ENCODE measurements at regions not wholly inside any gene's neighbourhood (a gene's known extent, or its start where the extent isn't known, plus 50 kb on each side); places are given as distances from the start of the nearest gene placed in this dataset.

- Histone ChIP-seq H3K27me3 (no peaks in the 10 kb centered on the region), H3K36me3 (no peaks in the 10 kb centered on the region), H3K4me3 (no peak overlapping the region), H3K27ac (no peak overlapping the region), H3K9me3 (peaks cover 0 to 9% (median 0%) of the 10 kb centered on the region in 11 donors), H3K4me1 (no peaks in the 10 kb centered on the region)
- no peak for DNase-seq
- WGBS, 2 donors: 93 to 97% methylated on average over 6 of the region's 6 CpGs
- TF ChIP-seq, protein P1, sequence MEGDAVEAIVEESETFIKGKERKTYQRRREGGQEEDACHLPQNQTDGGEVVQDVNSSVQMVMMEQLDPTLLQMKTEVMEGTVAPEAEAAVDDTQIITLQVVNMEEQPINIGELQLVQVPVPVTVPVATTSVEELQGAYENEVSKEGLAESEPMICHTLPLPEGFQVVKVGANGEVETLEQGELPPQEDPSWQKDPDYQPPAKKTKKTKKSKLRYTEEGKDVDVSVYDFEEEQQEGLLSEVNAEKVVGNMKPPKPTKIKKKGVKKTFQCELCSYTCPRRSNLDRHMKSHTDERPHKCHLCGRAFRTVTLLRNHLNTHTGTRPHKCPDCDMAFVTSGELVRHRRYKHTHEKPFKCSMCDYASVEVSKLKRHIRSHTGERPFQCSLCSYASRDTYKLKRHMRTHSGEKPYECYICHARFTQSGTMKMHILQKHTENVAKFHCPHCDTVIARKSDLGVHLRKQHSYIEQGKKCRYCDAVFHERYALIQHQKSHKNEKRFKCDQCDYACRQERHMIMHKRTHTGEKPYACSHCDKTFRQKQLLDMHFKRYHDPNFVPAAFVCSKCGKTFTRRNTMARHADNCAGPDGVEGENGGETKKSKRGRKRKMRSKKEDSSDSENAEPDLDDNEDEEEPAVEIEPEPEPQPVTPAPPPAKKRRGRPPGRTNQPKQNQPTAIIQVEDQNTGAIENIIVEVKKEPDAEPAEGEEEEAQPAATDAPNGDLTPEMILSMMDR (IDR thresholded peaks at IDR 0.05): no peak
- intact Hi-C loops (cut with DNase I): no loop called here
- ATAC-seq: peak in 3 of 8 donors; percentile 14 to 65 (median 19)
Observed at GRCh38 chr12:19726592-19726991, 287.3 kb downstream of the AEBP2 start.

DNA sequence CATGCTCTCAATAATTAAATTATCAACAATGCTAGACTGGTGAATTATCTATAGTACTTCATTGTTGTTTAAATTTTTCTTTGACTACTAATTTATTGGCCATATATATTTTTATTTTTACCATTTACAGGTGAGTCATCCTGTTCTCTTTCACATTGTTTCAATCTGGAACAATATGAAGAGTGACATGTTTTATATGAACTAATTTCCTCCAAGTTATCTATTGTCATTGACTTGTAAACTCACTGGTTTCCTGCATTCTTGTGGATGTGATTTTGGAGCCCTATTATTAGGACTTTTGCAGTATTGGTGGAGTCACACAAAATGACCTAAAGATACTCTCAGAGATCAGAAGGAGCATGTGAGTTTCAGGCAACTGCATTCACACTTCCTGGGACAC is 297.7 kb downstream of the AEBP2 start:
- intact Hi-C loops (cut with DNase I): loop anchor here in 3 of 10 donors (5.0 kb wide), 2 partner anchors 225 to 1060 kb away; no protein-coding TSS in a partner anchor
- TF ChIP-seq, protein P1 (IDR thresholded peaks at IDR 0.05): no peak
- DNase-seq: no peak
- H3K27me3 ChIP-seq: no peaks in the 10 kb centered on the region
- H3K36me3 ChIP-seq: no peaks in the 10 kb centered on the region
- peaks cover 0 to 9% (median 0%) of the 10 kb centered on the region in 11 donors for H3K9me3 ChIP-seq
- no peak for ATAC-seq
- H3K27ac ChIP-seq: no peak overlapping the region
- H3K4me3 ChIP-seq: no peak overlapping the region
- H3K4me1 ChIP-seq: peaks cover 0 to 28% (median 12%) of the 10 kb centered on the region in 9 donors

- intact Hi-C loops (cut with DNase I): loop anchor here in 3 of 10 donors (5.0 kb wide), 2 partner anchors 227 to 1058 kb away; no protein-coding TSS in a partner anchor
- DNase-seq (peak in 1 of 2 donors; percentile 61), ATAC-seq (peak in 4 of 8 donors; percentile 52 to 73 (median 62))
- Histone ChIP-seq H3K27ac (no peak overlapping the region), H3K27me3 (no peaks in the 10 kb centered on the region), H3K36me3 (no peaks in the 10 kb centered on the region), H3K9me3 (peaks cover 0 to 6% (median 0%) of the 10 kb centered on the region in 11 donors), H3K4me1 (peaks cover 0 to 36% (median 15%) of the 10 kb centered on the region in 9 donors), H3K4me3 (no peak overlapping the region)
- TF ChIP-seq, protein P1 (IDR thresholded peaks at IDR 0.05): peak; percentile 45 to 80 (median 72)
- WGBS, 2 donors: 53 to 61% methylated on average over 3 of the region's 3 CpGs
Observed at GRCh38 chr12:19739195-19739776, 300.0 kb downstream of the AEBP2 start.

DNA sequence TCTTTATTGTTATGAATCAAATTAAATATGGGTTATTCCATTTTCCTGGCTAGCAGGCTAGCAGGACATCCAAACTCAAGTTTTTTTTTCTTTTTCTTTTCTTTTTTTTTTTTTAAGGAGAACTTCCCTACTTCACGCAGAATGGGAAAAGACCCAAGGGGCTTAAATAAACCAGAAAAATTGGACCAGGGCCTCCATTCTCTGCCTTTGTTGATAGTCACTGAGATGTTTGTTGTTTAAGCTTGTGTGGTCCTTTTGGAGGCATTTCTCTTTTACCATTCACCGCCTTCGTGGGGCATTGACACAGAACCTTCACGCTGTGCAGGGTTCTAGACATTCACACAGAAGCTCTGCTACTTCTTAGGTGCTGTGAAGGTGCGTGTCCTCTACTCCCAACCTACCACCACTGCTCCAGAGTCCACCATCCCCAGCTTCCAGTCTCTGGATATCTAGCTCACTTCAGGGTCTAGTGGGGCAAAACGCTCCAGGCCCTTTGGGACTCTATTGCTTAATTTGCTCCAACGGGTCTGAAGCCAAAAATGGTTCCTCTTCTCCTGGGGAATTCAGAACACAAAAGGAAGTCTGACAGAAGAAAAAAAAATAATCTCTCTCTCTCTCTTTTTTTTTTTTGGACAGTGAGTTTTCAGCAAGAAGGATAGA is 301.3 kb downstream of the AEBP2 start:
- Histone ChIP-seq H3K36me3 (no peaks in the 10 kb centered on the region), H3K27me3 (no peaks in the 10 kb centered on the region), H3K27ac (peak overlapping the region; percentile 18 to 63 (median 34)), H3K4me3 (no peak overlapping the region), H3K9me3 (no peaks in the 10 kb centered on the region), H3K4me1 (peaks cover 0 to 43% (median 18%) of the 10 kb centered on the region in 9 donors)
- intact Hi-C loops (cut with DNase I): loop anchor here in 5 of 10 donors (10.0 kb wide), 6 partner anchors 474 to 1054 kb away; no protein-coding TSS in a partner anchor
- 50 to 59% methylated on average over 7 of the region's 7 CpGs for WGBS, 2 donors
- DNase-seq: no peak
- TF ChIP-seq, protein P1 (IDR thresholded peaks at IDR 0.05): no peak
- ATAC-seq: peak in 3 of 8 donors; percentile 20 to 30 (median 24)

All from heart right ventricle (tissue), 16 donors.